Mammary epithelial cell (primary cell): ENCODE measurements at regions not wholly inside any gene's neighbourhood (a gene's known extent, or its start where the extent isn't known, plus 50 kb on each side); places are given as distances from the start of the nearest gene placed in this dataset.

Source experiments
- EZH2 ChIP-seq: IDR thresholded peaks from 2 replicates; pipeline ENCODE4 v1.6.1; 2012; ENCODE audit warnings: low read length, inconsistent platforms, borderline replicate concordance
- TF ChIP-seq, protein P1 (sequence below), 2 donors: IDR thresholded peaks in 1 of 2; conservative IDR thresholded peaks in 1 of 2; 2 replicates each; pipeline ENCODE4 v1.5.1; 2011 to 2012; ENCODE audit warnings: inconsistent platforms in 2 of 2, low read length in 2 of 2, mild to moderate bottlenecking in 2 of 2, control low read depth in 1 of 2, low read depth in 1 of 2; ENCODE audit not compliant: insufficient read depth in 1 of 2; ENCODE audit errors: extremely low read depth in 1 of 2

DNA sequence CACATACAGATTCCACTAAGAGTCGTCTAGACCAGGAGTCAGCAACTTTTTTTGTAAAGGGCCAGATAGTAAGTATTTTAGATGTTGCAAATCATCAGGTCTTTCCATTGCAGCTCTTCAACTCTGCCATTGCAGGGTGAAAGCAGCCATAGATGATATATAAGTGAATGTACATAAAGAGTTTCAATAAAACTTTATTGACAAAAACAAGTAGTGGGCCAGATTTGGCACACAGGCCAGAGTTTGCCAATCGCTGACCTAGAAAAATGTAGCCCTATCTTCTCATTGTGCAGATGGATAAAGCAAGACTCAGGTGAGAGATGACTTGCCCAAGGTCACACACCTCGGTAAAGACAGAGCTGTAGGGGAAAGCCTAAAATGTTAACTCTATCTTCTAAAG, 474.7 kb downstream of the MED13L start:
- TF ChIP-seq, protein P1, sequence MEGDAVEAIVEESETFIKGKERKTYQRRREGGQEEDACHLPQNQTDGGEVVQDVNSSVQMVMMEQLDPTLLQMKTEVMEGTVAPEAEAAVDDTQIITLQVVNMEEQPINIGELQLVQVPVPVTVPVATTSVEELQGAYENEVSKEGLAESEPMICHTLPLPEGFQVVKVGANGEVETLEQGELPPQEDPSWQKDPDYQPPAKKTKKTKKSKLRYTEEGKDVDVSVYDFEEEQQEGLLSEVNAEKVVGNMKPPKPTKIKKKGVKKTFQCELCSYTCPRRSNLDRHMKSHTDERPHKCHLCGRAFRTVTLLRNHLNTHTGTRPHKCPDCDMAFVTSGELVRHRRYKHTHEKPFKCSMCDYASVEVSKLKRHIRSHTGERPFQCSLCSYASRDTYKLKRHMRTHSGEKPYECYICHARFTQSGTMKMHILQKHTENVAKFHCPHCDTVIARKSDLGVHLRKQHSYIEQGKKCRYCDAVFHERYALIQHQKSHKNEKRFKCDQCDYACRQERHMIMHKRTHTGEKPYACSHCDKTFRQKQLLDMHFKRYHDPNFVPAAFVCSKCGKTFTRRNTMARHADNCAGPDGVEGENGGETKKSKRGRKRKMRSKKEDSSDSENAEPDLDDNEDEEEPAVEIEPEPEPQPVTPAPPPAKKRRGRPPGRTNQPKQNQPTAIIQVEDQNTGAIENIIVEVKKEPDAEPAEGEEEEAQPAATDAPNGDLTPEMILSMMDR (conservative IDR thresholded peaks at IDR 0.05 in 1 of 2, IDR thresholded peaks at IDR 0.05 in 1 of 2; ENCODE audit: extremely low read depth in 1 of 2, insufficient read depth in 1 of 2, low read depth in 1 of 2, low read length in 2 of 2), result no peak
- no peak for TF ChIP-seq EZH2
